HG03439 (cell line): ENCODE measurements at regions not wholly inside any gene's neighbourhood (a gene's known extent, or its start where the extent isn't known, plus 50 kb on each side); places are given as distances from the start of the nearest gene placed in this dataset.

Source experiments
- ATAC-seq: cut with Tn5 transposase; IDR thresholded peaks from one replicate; pipeline ENCODE4 v1.9.1; 2021; ENCODE audit warnings: mild to moderate bottlenecking, moderate library complexity; ENCODE audit not compliant: unreplicated experiment

- no peak for ATAC-seq
Measured at GRCh38 chr4:4775493-4776004, 83.9 kb upstream of the MSX1 start.

GRCh38 chr4:4772534-4772933 is 86.9 kb upstream of the MSX1 start:
- ATAC-seq, result no peak

- ATAC-seq, result no peak
Measured at GRCh38 chr4:4771160-4771559, 88.3 kb upstream of the MSX1 start.

GRCh38 chr4:4770610-4771009 is 88.9 kb upstream of the MSX1 start:
- ATAC-seq, result no peak

- no peak for ATAC-seq
Measured at GRCh38 chr4:4766564-4766963, 92.9 kb upstream of the MSX1 start.

GRCh38 chr4:4765811-4766210 is 93.7 kb upstream of the MSX1 start:
- no peak for ATAC-seq

GRCh38 chr4:4764558-4764905 is 94.9 kb upstream of the MSX1 start:
- no peak for ATAC-seq

- ATAC-seq, result no peak
Measured at GRCh38 chr4:4763822-4764557, 95.5 kb upstream of the MSX1 start.

- peak; percentile 89 for ATAC-seq
Measured at GRCh38 chr4:4762909-4763821, 96.3 kb upstream of the MSX1 start.

- no peak for ATAC-seq
Measured at GRCh38 chr4:4762300-4762699, 97.2 kb upstream of the MSX1 start.

GRCh38 chr4:4761128-4761982 is 98.1 kb upstream of the MSX1 start:
- ATAC-seq, result no peak

- no peak for ATAC-seq
Measured at GRCh38 chr4:4759883-4760282, 99.6 kb upstream of the MSX1 start.

- no peak for ATAC-seq
Measured at GRCh38 chr4:4759232-4759631, 100.2 kb upstream of the MSX1 start.

- ATAC-seq, result no peak
Measured at GRCh38 chr4:4758681-4759080, 100.8 kb upstream of the MSX1 start.

- no peak for ATAC-seq
Measured at GRCh38 chr4:4755306-4755705, 104.2 kb upstream of the MSX1 start.

- no peak for ATAC-seq
Measured at GRCh38 chr4:4754641-4755040, 104.8 kb upstream of the MSX1 start.

GRCh38 chr4:4753643-4754042 is 105.8 kb upstream of the MSX1 start:
- no peak for ATAC-seq

GRCh38 chr4:4752576-4753401 is 106.7 kb upstream of the MSX1 start:
- ATAC-seq, result no peak

GRCh38 chr4:4752025-4752424 is 107.4 kb upstream of the MSX1 start:
- ATAC-seq, result no peak

GRCh38 chr4:4750187-4750586 is 109.3 kb upstream of the MSX1 start:
- no peak for ATAC-seq
